Hepatocyte (in vitro differentiated cells): ENCODE measurements at regions not wholly inside any gene's neighbourhood (a gene's known extent, or its start where the extent isn't known, plus 50 kb on each side); places are given as distances from the start of the nearest gene placed in this dataset.
"Not testable (repeated sequence)": the region's sequence is repeated elsewhere in the genome, so short reads cannot be mapped to it uniquely, and the experiment has no call there.

ENCODE experiments used
- DNase-seq: peaks from one replicate; pipeline ENCODE4 v3.0.0-alpha.2; 2016; ENCODE audit warnings: low spot score
- H2AFZ ChIP-seq: fragments of 200-600 bp; sonication (generic); 2 replicates; pipeline ENCODE4 v1.6.0; 2016; ENCODE audit warnings: antibody characterized with exemption, mild to moderate bottlenecking
- H3K27ac ChIP-seq: fragments of 200-600 bp; sonication (generic); 2 replicates; pipeline ENCODE4 v1.5.1; 2016; ENCODE audit warnings: mild to moderate bottlenecking
- H3K27me3 ChIP-seq: fragments of 200-600 bp; sonication (generic); 2 replicates; pipeline ENCODE4 v1.6.1; 2016
- H3K36me3 ChIP-seq: fragments of 200-600 bp; sonication (generic); replicated peaks from 2 replicates; pipeline ENCODE4 v1.5.1; 2016; ENCODE audit warnings: low read depth; ENCODE audit not compliant: insufficient read depth
- H3K4me1 ChIP-seq: fragments of 200-600 bp; sonication (generic); 2 replicates; pipeline ENCODE4 v1.5.1; 2016; ENCODE audit warnings: mild to moderate bottlenecking, moderate library complexity; ENCODE audit not compliant: insufficient read depth
- H3K4me2 ChIP-seq: fragments of 200-600 bp; sonication (generic); 2 replicates; pipeline ENCODE4 v1.6.0; 2016
- H3K4me3 ChIP-seq: fragments of 200-600 bp; sonication (generic); 2 replicates; pipeline ENCODE4 v1.5.1; 2016; ENCODE audit warnings: mild to moderate bottlenecking
- H3K79me2 ChIP-seq: fragments of 200-600 bp; sonication (generic); 2 replicates; pipeline ENCODE4 v1.6.0; 2017; ENCODE audit warnings: mild to moderate bottlenecking
- H3K9me2 ChIP-seq: fragments of 200-600 bp; sonication (generic); replicated peaks from 2 replicates; pipeline ENCODE4 v1.6.0; 2017; ENCODE audit warnings: mild to moderate bottlenecking; ENCODE audit not compliant: insufficient read depth
- H3K9me3 ChIP-seq: fragments of 200-600 bp; sonication (generic); 2 replicates; pipeline ENCODE4 v1.5.1; 2016; ENCODE audit warnings: low read depth, mild to moderate bottlenecking
- H4K20me1 ChIP-seq: fragments of 200-600 bp; sonication (generic); 2 replicates; pipeline ENCODE4 v1.6.0; 2016; ENCODE audit warnings: mild to moderate bottlenecking; ENCODE audit not compliant: insufficient read depth, poor library complexity, severe bottlenecking
- CTCF ChIP-seq: fragments of 200-600 bp; sonication (generic); IDR thresholded peaks from 2 replicates; pipeline ENCODE4 v1.5.1; 2016; ENCODE audit warnings: antibody characterized with exemption, mild to moderate bottlenecking; ENCODE audit not compliant: poor library complexity
- EZH2 ChIP-seq: fragments of 200-600 bp; sonication (generic); IDR thresholded peaks from 2 replicates; pipeline ENCODE4 v1.6.1; 2016; ENCODE audit warnings: antibody characterized with exemption, mild to moderate bottlenecking, borderline replicate concordance
- EZH2phosphoT487 ChIP-seq: fragments of 200-600 bp; sonication (generic); IDR thresholded peaks from one replicate; pipeline ENCODE4 v1.6.1; 2018; ENCODE audit warnings: antibody characterized with exemption, mild to moderate bottlenecking, low read depth, moderate library complexity; ENCODE audit not compliant: unreplicated experiment, severe bottlenecking
- WGBS: methylation state at CpG from one replicate; pipeline ENCODE4 v1.1.6; 2016; ENCODE audit warnings: low lambda C conversion rate; ENCODE audit errors: missing lambda C conversion rate; 5-methylcytosine and 5-hydroxymethylcytosine counted together

- Histone ChIP-seq H3K79me2 (no peaks in the 10 kb centered on the region), H3K4me3 (no peak overlapping the region), H3K4me2 (no peak overlapping the region), H2AFZ (no peak overlapping the region), H4K20me1 (no peaks in the 10 kb centered on the region), H3K9me3 (no peaks in the 10 kb centered on the region), H3K4me1 (no peaks in the 10 kb centered on the region), H3K27ac (no peak overlapping the region), H3K27me3 (no peaks in the 10 kb centered on the region), H3K9me2 (no peaks in the 10 kb centered on the region), H3K36me3 (no peaks in the 10 kb centered on the region)
- 85% methylated on average over 4 of the region's 4 CpGs for WGBS
- TF ChIP-seq CTCF, result no peak
- no peak for DNase-seq
These were observed 151.4 kb upstream of the TNFAIP3 start for GRCh38 chr6:137715589-137716045.

GRCh38 chr6:137717074-137718073, 149.7 kb upstream of the TNFAIP3 start:
- H2AFZ ChIP-seq, result no peak overlapping the region
- no peaks in the 10 kb centered on the region for H4K20me1 ChIP-seq

DNA sequence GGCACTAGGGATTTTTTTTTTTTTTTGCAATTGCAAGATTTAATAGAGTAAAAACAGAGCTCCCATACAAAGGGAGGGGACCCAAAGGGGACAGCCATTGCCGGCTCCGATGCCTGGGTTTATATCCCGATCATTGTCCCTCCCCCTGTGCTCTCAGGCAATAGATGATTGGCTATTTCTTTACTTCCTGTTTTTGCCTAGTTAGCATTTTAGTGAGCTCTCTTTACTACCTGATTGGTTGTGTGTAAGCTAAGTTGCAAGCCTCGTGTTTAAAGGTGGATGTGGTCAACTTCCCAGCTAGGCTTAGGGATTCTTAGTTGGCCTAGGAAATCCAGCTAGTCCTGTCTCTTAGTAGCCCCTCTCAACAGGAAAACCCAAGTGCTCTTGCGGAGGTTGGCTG, 148.2 kb upstream of the TNFAIP3 start:
- not testable (repeated sequence) for DNase-seq, H3K27me3 ChIP-seq, H3K9me3 ChIP-seq, H3K4me2 ChIP-seq, H2AFZ ChIP-seq, H3K4me3 ChIP-seq, H3K9me2 ChIP-seq, H3K27ac ChIP-seq, H3K79me2 ChIP-seq, H3K36me3 ChIP-seq, H4K20me1 ChIP-seq
- 97% methylated on average over 5 of the region's 5 CpGs for WGBS
- peaks cover 11% of the 10 kb centered on the region for H3K4me1 ChIP-seq

More at GRCh38 chr6:137717074-137718073, 149.7 kb upstream of the TNFAIP3 start:
- Histone ChIP-seq H3K4me2 (no peak overlapping the region), H3K27ac (no peak overlapping the region), H3K9me2 (no peaks in the 10 kb centered on the region), H3K27me3 (no peaks in the 10 kb centered on the region), H3K4me1 (no peaks in the 10 kb centered on the region), H3K79me2 (no peaks in the 10 kb centered on the region), H3K4me3 (no peak overlapping the region), H3K36me3 (no peaks in the 10 kb centered on the region), H3K9me3 (no peaks in the 10 kb centered on the region)
- DNase-seq, result no peak
- WGBS, result 90% methylated on average over 7 of the region's 7 CpGs
- TF ChIP-seq CTCF (no peak), EZH2phosphoT487 (no peak), EZH2 (no peak)

DNA sequence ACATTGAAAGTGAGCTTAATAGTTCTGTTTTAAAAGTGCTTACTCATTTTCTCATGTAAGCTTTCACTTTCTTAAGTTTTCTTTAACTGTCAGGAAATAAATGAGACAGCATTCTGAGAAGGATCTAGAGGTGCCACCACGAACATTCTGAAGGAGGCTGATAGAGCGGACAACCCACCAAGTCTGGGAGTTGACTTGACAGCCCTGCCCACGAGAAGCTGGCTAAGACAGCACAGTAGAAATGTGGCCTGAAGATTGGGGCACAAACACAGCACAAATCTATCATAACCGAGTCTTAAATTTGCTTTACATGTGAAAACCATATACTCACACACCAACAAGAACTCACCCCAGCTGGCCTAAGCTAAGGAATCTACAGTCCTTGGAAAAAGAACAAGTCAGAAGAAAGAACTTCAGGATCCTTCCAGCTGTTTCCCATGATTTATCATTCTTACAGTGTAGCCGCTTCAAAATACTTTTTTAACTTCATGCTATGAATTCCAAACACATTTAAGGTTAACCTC, 144.2 kb upstream of the TNFAIP3 start:
- TF ChIP-seq CTCF (no peak), EZH2 (no peak), EZH2phosphoT487 (no peak)
- Histone ChIP-seq H3K27me3 (no peaks in the 10 kb centered on the region), H3K9me3 (no peaks in the 10 kb centered on the region), H3K4me3 (no peak overlapping the region), H4K20me1 (no peaks in the 10 kb centered on the region), H3K27ac (peak overlapping the region; percentile 73), H3K4me1 (peaks cover 21% of the 10 kb centered on the region), H2AFZ (no peak overlapping the region), H3K4me2 (no peak overlapping the region), H3K79me2 (no peaks in the 10 kb centered on the region), H3K9me2 (no peaks in the 10 kb centered on the region), H3K36me3 (no peaks in the 10 kb centered on the region)
- DNase-seq, result no peak
- WGBS, result 93% methylated on average over 5 of the region's 5 CpGs
